GM18511 (cell line): ENCODE measurements at regions not wholly inside any gene's neighbourhood (a gene's known extent, or its start where the extent isn't known, plus 50 kb on each side); places are given as distances from the start of the nearest gene placed in this dataset.

Experiments
- ATAC-seq: cut with Tn5 transposase; IDR thresholded peaks from one replicate; pipeline ENCODE4 v1.9.1; 2021; ENCODE audit warnings: mild to moderate bottlenecking, moderate library complexity; ENCODE audit not compliant: unreplicated experiment

- no peak for ATAC-seq
These were observed 69.9 kb upstream of the WDR26 start for GRCh38 chr1:224504297-224505041.

GRCh38 chr1:224505454-224506093 is 71.0 kb upstream of the WDR26 start:
- ATAC-seq = no peak

DNA sequence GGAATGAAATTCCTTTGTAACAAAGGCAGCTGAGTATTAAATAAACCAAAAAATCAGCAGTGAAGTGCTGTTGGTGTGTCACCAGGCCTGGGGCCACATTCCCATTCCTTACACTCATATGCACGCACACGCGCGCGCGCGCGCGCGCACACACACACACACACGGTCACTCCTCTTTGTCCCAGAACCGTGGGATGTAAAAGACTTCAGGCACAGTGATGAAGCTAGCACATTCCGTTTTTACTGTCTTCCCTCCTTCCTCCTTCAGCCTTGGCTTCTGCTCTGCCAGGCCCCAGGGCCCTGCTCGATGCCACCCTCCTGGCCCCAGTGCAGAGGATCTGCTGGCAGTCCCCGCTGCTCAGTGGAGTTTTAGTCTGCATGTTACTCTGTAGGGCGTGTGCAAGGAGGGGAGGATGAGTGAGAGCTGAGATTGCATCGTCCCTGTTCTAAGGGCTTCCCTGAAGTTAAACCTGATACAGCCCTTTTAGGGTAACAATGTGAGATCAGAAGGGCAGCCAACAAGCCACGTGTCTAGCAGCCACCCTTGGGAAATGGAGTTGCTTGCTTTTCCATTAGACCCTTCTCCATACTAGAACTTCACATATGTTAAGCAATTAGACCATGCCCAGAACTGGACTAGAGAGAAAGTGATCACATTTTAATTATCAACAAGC is 71.7 kb upstream of the WDR26 start:
- ATAC-seq = no peak

GRCh38 chr1:224507771-224508523 is 73.3 kb upstream of the WDR26 start:
- no peak for ATAC-seq

GRCh38 chr1:224509907-224510306 is 75.3 kb upstream of the WDR26 start:
- no peak for ATAC-seq

- no peak for ATAC-seq
These were observed 76.5 kb upstream of the WDR26 start for GRCh38 chr1:224510880-224511645.

- no peak for ATAC-seq
These were observed 78.1 kb upstream of the WDR26 start for GRCh38 chr1:224512600-224513151.

DNA sequence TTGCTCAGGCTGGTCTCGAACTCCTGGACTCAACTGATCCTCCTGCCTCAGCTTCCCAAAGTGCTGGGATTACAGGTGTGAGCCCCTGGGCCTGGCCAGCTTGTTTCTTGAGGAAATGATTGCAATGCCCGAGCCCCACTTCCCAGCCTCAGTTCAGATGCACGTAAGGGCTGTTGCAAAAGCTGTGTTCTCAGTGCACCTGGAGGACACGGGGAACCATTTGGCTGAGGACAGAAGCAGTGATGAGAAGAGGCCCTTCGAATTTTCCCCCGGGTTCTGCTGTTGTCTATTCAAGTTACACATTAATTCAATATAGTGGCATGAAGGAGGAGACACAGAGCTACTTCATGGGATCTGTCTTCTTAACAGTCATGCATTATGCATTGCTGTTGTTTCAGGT is 78.8 kb upstream of the WDR26 start:
- ATAC-seq = peak; percentile 22

DNA sequence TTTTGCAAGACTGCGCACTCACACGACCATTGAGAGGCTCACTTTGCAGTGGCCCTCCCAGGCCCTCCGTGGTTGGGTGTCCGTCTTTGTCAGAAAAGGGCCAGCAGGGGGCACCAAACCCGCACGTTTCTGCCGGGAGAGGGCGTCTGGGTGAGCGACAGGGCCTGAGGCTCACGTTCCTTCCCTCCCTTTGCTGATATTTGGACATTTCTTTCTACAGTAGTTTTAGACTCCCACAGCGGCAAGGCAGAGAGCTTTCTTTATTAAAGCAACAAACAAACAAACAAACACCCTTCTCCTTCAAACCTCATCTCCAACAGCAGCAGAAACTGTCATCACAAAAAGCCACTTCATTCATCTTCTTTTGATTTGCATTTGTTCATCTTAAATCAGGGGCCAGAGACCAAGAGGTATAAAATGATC is 79.2 kb upstream of the WDR26 start:
- peak; percentile 99 for ATAC-seq

GRCh38 chr1:224517171-224517570 is 82.6 kb upstream of the WDR26 start:
- no peak for ATAC-seq

DNA sequence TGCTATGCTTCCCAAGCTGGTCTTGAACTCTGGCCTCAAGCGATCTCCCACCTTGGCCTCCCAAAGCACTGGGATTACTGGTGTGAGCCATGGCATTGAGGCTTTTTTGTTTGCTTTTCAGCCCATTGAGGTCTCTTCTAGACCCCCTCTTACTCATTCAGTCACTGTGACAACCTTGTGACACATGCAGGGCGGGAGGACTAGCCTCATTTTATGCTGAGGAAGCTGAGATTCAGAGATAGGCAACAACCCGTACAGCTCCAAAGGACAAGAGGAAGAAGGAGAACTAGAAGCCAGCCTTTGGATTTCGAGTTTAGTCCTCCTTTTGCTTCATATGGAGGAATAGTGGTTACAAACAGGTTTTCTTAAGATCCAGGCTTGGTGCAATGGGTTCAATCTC is 83.9 kb upstream of the WDR26 start:
- no peak for ATAC-seq

- no peak for ATAC-seq
These were observed 85.3 kb upstream of the WDR26 start for GRCh38 chr1:224519874-224520273.

- ATAC-seq = no peak
These were observed 86.2 kb upstream of the WDR26 start for GRCh38 chr1:224520808-224521207.

DNA sequence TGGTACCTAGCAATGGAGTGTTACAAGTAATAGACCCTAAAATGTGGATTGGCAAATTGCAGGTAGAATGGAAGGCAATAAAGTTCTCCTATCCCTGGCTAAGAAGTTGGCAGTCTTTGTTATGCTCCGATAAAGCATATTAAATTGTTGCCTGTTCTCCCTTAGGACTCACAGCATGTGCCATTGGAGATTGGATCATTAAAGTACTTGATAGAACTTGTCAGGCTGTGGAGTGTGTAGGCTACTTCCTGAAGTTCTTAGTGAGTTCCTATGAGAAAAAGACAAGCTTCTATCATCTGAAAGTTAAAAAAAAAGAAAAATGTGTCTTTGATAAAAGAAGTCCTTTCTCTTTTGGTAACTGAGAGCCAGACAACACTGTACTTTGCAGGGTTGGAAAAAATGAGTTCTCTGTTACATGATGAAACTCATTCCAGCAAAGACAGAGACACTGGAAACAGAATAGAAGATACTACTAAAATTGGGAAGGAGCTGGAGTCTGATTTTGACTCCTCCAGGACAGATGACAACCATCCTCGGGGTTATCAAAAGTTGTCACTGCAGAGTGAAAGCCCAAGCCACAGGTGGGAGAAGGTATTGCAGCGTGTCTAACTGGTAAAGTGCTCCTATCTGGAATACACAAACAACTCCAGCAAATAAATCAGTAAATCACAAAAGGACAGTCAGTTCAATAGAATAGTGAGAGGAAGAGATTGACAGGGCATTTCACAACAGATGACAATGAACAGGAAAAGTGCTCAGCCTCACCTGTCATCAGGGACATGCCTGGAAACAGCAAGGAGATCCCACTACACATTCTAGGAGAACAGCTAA is 87.5 kb upstream of the WDR26 start:
- no peak for ATAC-seq

DNA sequence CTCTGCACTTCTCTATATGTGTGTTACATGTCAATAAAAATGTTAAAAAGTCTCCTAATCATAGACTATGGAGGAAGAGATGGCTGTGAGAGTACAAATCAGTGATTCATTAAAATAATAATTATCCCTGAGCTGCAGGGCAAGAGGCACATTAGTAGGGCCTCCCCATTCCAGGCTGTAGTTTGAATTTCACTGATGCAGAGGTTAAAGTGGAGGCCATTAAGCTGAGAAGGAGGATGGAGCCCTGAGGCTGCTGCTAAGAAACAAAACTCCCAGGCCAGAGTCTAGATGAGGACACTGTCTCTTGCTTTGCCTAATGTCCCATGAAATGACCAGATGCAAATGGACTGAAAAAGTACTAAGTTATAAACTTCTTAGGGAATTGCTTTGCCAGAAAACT is 89.1 kb upstream of the WDR26 start:
- ATAC-seq = no peak

GRCh38 chr1:224524679-224525078 is 90.1 kb upstream of the WDR26 start:
- ATAC-seq = no peak

- ATAC-seq = no peak
These were observed 90.6 kb upstream of the CNIH3 start for GRCh38 chr1:224525411-224526040.

DNA sequence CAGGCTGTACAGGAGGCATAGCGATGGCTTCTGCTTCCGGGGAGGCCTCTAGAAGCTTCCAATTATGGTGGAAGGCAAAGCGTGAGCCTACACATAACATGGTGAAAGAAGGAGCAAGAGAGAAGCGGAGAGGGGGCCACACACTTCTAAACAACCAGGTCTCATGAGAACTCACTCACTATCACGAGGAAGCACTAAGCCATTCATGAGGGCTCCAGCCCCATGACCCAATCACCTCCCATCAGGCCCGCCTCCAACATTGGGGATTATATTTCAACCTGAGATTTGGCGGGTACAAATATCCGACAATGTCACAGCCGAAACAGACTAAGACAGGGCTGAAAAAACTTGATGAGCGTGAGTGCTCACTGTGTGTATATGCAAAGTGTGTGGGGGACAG is 89.3 kb upstream of the CNIH3 start:
- ATAC-seq = no peak

DNA sequence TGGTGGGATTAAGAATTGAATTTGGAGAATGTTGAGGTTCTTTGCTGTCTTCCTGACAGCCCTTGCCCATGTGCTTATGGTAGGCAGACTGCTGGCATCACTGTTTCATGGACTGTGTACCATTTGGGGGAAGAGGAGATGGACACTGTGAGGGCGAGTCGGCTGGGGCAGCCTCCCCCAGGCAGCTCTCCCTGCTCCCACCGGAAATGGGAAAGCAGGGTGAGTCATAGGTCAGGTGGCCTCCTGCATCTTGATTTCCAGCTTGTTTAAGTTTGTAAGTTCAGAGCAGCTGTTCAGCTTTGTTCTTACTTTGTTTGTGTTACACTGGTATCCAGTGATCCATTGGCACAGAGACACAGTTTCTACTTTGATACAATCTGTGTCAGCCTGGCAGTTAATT is 87.2 kb upstream of the CNIH3 start:
- no peak for ATAC-seq
